ENCODE measurements at regions not wholly inside any gene's neighbourhood (a gene's known extent, or its start where the extent isn't known, plus 50 kb on each side); places are given as distances from the start of the nearest gene placed in this dataset.

DNA sequence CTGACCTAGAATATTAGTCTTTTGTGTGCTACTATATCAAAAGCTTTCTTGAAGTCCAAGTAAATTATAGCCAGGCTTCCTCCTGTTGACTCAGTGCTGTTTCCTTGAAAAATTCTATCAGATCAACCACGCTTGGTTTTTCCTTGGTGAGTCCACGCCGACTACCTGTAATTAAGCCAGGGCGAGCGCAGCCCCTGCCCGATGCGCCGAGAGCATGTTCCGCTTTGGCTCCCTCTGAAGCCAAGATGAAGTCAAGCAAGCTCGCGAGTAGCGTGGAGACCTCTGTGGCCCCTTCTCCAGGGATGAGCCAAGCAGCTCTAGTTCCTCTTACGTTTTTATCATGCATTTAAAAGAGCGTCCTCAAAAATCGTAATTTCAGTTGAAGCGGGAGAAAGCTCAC, 641.2 kb downstream of the CDH26 start:
- TF ChIP-seq, protein P1, sequence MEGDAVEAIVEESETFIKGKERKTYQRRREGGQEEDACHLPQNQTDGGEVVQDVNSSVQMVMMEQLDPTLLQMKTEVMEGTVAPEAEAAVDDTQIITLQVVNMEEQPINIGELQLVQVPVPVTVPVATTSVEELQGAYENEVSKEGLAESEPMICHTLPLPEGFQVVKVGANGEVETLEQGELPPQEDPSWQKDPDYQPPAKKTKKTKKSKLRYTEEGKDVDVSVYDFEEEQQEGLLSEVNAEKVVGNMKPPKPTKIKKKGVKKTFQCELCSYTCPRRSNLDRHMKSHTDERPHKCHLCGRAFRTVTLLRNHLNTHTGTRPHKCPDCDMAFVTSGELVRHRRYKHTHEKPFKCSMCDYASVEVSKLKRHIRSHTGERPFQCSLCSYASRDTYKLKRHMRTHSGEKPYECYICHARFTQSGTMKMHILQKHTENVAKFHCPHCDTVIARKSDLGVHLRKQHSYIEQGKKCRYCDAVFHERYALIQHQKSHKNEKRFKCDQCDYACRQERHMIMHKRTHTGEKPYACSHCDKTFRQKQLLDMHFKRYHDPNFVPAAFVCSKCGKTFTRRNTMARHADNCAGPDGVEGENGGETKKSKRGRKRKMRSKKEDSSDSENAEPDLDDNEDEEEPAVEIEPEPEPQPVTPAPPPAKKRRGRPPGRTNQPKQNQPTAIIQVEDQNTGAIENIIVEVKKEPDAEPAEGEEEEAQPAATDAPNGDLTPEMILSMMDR (IDR thresholded peaks at IDR 0.05), result no peak
- TF ChIP-seq POLR2A (IDR thresholded peaks at IDR 0.05), result no peak

All from uterus (tissue), 2 donors.